Endodermal cell (in vitro differentiated cells): ENCODE measurements at regions not wholly inside any gene's neighbourhood (a gene's known extent, or its start where the extent isn't known, plus 50 kb on each side); places are given as distances from the start of the nearest gene placed in this dataset.

Experiments
- DNase-seq: peaks from one replicate; pipeline ENCODE4 v3.0.0-alpha.2; 2017
- H3K27ac ChIP-seq: 2 replicates; pipeline ENCODE4 v1.5.1; 2013; ENCODE audit warnings: mild to moderate bottlenecking, low read depth, low read length, moderate library complexity
- H3K27me3 ChIP-seq: 2 replicates; pipeline ENCODE4 v1.6.1; 2013; ENCODE audit warnings: mild to moderate bottlenecking, low read length, moderate library complexity; ENCODE audit not compliant: insufficient read depth, control insufficient read depth, poor library complexity, severe bottlenecking
- H3K36me3 ChIP-seq: 2 replicates; pipeline ENCODE4 v1.7.0; 2013; ENCODE audit warnings: mild to moderate bottlenecking, low read length, moderate library complexity; ENCODE audit not compliant: control insufficient read depth, insufficient read depth
- H3K4me1 ChIP-seq: one replicate; pipeline ENCODE4 v1.7.0; 2013; ENCODE audit warnings: low read length; ENCODE audit not compliant: control insufficient read depth, insufficient read depth
- H3K4me3 ChIP-seq: 2 replicates; pipeline ENCODE4 v1.5.1; 2013; ENCODE audit warnings: mild to moderate bottlenecking, low read length, moderate library complexity
- H3K9ac ChIP-seq: 2 replicates; pipeline ENCODE4 v1.6.1; 2013; ENCODE audit warnings: mild to moderate bottlenecking, low read length, moderate library complexity; ENCODE audit not compliant: poor library complexity, severe bottlenecking; ENCODE audit errors: extremely low read depth
- H3K9me3 ChIP-seq: 2 replicates; pipeline ENCODE4 v1.6.1; 2013; ENCODE audit warnings: mild to moderate bottlenecking, low read length, moderate library complexity; ENCODE audit not compliant: control insufficient read depth
- H3K27ac Mint-ChIP-seq: 2 replicates; pipeline ENCODE4 v1.8.0; 2020; ENCODE audit warnings: mixed read lengths
- H3K27me3 Mint-ChIP-seq: 2 replicates; pipeline ENCODE4 v1.8.0; 2021; ENCODE audit warnings: mild to moderate bottlenecking, mixed read lengths; ENCODE audit not compliant: insufficient read depth
- H3K36me3 Mint-ChIP-seq: 2 replicates; pipeline ENCODE4 v1.8.0; 2020; ENCODE audit warnings: low read depth, mixed read lengths
- H3K4me1 Mint-ChIP-seq: 2 replicates; pipeline ENCODE4 v1.8.0; 2020; ENCODE audit warnings: mixed read lengths
- H3K4me3 Mint-ChIP-seq: 2 replicates; pipeline ENCODE4 v1.8.0; 2020; ENCODE audit warnings: mild to moderate bottlenecking, moderate library complexity, mixed read lengths
- H3K9me3 Mint-ChIP-seq: 2 replicates; pipeline ENCODE4 v1.8.0; 2020; ENCODE audit warnings: mild to moderate bottlenecking, mixed read lengths
- WGBS, 2 experiments: methylation state at CpG; one replicate each; pipeline versions ENCODE4 v1.1.5 to v1.1.7; 2013; ENCODE audit warnings: missing lambda C conversion rate in 2 of 2, mixed read lengths in 1 of 2; ENCODE audit not compliant: insufficient coverage in 1 of 2, insufficient read length in 1 of 2; 5-methylcytosine and 5-hydroxymethylcytosine counted together
- TF ChIP-seq, protein P1 (sequence below): fragments of 200-600 bp; sonication (generic); conservative IDR thresholded peaks from 2 replicates; pipeline ENCODE4 v1.5.0; 2021; ENCODE audit warnings: antibody characterized with exemption, mild to moderate bottlenecking

DNA sequence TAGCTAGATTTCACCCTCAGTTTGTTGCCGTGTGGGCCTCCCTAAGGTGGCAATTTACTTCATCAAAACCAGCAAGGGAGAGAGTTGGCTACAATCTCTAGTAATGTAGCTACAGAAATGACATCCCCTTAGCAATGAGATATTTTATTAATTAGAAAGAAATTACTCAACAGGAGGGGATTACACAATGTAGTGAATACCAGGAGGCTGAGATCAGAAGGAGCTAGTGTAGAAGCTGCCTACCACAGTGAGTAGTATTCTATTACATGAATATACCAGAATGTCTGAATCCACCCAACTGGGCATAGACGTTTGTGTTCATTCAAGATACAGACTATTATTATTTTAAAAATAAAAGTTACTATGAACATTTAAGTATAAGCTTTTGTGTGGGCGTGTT lies 868.2 kb upstream of the CXADR start:
- H3K27me3 Mint-ChIP-seq, result no peaks in the 10 kb centered on the region
- 71% methylated on average over 3 of the region's 3 CpGs; no CpG with 5 or more reads in 1 of the 2 experiments for WGBS, 2 experiments
- Histone ChIP-seq H3K27ac (no peak overlapping the region), H3K9me3 (no peaks in the 10 kb centered on the region), H3K9ac (no peak overlapping the region), H3K27me3 (no peaks in the 10 kb centered on the region), H3K36me3 (no peaks in the 10 kb centered on the region), H3K4me3 (no peak overlapping the region), H3K4me1 (no peaks in the 10 kb centered on the region)
- no peaks in the 10 kb centered on the region for H3K4me1 Mint-ChIP-seq
- H3K9me3 Mint-ChIP-seq, result no peaks in the 10 kb centered on the region
- TF ChIP-seq, protein P1, sequence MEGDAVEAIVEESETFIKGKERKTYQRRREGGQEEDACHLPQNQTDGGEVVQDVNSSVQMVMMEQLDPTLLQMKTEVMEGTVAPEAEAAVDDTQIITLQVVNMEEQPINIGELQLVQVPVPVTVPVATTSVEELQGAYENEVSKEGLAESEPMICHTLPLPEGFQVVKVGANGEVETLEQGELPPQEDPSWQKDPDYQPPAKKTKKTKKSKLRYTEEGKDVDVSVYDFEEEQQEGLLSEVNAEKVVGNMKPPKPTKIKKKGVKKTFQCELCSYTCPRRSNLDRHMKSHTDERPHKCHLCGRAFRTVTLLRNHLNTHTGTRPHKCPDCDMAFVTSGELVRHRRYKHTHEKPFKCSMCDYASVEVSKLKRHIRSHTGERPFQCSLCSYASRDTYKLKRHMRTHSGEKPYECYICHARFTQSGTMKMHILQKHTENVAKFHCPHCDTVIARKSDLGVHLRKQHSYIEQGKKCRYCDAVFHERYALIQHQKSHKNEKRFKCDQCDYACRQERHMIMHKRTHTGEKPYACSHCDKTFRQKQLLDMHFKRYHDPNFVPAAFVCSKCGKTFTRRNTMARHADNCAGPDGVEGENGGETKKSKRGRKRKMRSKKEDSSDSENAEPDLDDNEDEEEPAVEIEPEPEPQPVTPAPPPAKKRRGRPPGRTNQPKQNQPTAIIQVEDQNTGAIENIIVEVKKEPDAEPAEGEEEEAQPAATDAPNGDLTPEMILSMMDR, result no peak
- H3K27ac Mint-ChIP-seq, result no peak overlapping the region
- DNase-seq, result no peak
- no peak overlapping the region for H3K4me3 Mint-ChIP-seq
- H3K36me3 Mint-ChIP-seq, result no peaks in the 10 kb centered on the region

DNA sequence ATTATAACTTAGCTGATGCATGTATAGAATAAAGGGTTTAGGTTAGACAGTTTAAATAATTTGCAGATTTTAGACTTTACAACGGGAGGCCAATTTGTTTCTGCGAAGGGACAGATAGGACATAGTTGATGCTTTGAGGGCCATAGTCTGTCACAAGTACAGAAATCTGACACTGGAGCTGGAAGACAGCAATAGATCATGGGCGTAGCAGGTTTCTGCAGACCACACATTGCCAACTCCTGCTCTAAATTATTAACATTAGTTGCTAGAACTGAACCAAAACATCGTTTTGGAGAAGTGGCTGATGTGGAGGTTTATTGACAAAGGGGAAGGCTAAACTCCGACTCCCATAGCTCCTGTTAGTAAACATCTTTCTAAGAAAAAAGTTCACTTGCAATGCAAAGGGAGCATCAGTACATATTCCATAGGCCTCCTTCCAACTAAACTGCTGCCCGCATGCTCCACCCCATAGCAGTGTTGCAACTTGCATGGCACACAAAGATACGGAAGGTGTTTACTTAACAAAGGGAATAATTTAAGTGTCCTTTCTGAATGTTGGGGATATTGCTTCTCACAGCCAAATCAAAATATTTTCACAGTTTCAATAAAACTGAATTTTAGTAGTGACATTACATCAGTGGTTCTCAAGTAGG lies 862.0 kb upstream of the CXADR start:
- WGBS, 2 experiments, result 96 to 97% methylated on average over 4 to 7 of the region's 7 CpGs
- no peaks in the 10 kb centered on the region for H3K36me3 Mint-ChIP-seq
- Histone ChIP-seq H3K27me3 (no peaks in the 10 kb centered on the region), H3K4me1 (no peaks in the 10 kb centered on the region), H3K9me3 (no peaks in the 10 kb centered on the region), H3K9ac (no peak overlapping the region), H3K4me3 (no peak overlapping the region), H3K27ac (no peak overlapping the region), H3K36me3 (no peaks in the 10 kb centered on the region)
- TF ChIP-seq, protein P1, result no peak
- DNase-seq, result no peak
- no peak overlapping the region for H3K4me3 Mint-ChIP-seq
- no peaks in the 10 kb centered on the region for H3K9me3 Mint-ChIP-seq
- no peaks in the 10 kb centered on the region for H3K4me1 Mint-ChIP-seq
- H3K27ac Mint-ChIP-seq, result no peak overlapping the region
- no peaks in the 10 kb centered on the region for H3K27me3 Mint-ChIP-seq

DNA sequence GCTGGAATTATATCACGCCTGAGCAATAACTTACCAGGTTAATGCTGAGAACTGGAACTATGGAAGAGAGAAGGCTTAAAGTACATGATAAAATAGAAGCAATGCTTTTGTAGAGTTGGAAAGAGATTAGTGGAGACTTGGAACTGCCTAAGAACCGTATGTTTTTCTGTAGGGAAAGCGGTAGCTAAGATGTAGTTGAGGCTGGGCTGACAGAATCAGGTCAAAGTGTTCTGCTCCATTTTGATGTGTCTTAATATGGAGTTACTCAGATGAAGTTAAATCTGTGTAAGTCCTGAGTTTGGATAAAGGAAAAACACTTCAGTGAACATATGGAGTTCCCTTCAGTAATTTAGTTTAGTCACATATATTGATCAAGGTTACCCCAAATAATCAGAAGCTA lies 860.9 kb upstream of the CXADR start:
- Histone ChIP-seq H3K9ac (no peak overlapping the region), H3K36me3 (no peaks in the 10 kb centered on the region), H3K4me3 (no peak overlapping the region), H3K27me3 (no peaks in the 10 kb centered on the region), H3K9me3 (no peaks in the 10 kb centered on the region), H3K4me1 (no peaks in the 10 kb centered on the region), H3K27ac (no peak overlapping the region)
- TF ChIP-seq, protein P1, result no peak
- Mint-ChIP-seq H3K27ac (no peak overlapping the region), H3K4me3 (no peak overlapping the region), H3K9me3 (no peaks in the 10 kb centered on the region), H3K36me3 (no peaks in the 10 kb centered on the region), H3K4me1 (no peaks in the 10 kb centered on the region), H3K27me3 (no peaks in the 10 kb centered on the region)
- 88 to 93% methylated on average over 3 of the region's 3 CpGs for WGBS, 2 experiments
- DNase-seq, result no peak
